GM13977 (cell line): ENCODE measurements at regions not wholly inside any gene's neighbourhood (a gene's known extent, or its start where the extent isn't known, plus 50 kb on each side); places are given as distances from the start of the nearest gene placed in this dataset.

ENCODE experiments used
- DNase-seq: peaks from one replicate; pipeline ENCODE4 v3.0.0; 2012; ENCODE audit warnings: low spot score
- in situ Hi-C: fragments of 300-500 bp; cut with MboI; formaldehyde crosslinking; loops from one replicate; pipeline ENCODE4 v1.12.0; 2022; ENCODE audit warnings: low sequenced_read_pairs, low pct_unique_long_range_greater_than_20kb, mixed read lengths, inconsistent platforms; ENCODE audit not compliant: unreplicated experiment
- TF ChIP-seq, protein P1 (sequence below): IDR thresholded peaks from 2 replicates; pipeline ENCODE4 v1.5.1; 2012; ENCODE audit warnings: mild to moderate bottlenecking, control low read depth; ENCODE audit not compliant: insufficient read depth; ENCODE audit errors: extremely low read depth, missing control alignments

DNA sequence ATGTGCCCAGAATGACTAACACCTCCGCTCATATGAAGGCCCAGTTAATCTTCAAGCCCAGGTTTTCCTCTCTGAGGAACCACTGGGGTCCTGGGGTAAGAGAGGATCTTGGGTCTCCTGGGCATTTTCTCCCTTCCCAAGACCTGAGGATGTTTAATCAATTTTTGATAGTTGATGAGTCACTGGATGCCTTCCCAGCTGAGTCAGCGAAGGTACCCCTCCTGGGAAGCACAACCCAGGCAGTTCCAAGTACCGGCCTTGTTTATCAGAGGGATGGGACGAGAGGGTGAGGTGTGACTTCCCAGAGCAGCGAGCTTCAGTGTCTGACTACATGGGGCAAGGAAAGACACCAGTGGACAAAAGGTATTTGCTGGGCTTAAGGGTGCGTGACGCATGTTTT is 119.6 kb upstream of the IL12B start:
- TF ChIP-seq, protein P1, sequence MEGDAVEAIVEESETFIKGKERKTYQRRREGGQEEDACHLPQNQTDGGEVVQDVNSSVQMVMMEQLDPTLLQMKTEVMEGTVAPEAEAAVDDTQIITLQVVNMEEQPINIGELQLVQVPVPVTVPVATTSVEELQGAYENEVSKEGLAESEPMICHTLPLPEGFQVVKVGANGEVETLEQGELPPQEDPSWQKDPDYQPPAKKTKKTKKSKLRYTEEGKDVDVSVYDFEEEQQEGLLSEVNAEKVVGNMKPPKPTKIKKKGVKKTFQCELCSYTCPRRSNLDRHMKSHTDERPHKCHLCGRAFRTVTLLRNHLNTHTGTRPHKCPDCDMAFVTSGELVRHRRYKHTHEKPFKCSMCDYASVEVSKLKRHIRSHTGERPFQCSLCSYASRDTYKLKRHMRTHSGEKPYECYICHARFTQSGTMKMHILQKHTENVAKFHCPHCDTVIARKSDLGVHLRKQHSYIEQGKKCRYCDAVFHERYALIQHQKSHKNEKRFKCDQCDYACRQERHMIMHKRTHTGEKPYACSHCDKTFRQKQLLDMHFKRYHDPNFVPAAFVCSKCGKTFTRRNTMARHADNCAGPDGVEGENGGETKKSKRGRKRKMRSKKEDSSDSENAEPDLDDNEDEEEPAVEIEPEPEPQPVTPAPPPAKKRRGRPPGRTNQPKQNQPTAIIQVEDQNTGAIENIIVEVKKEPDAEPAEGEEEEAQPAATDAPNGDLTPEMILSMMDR = no peak
- in situ Hi-C loops = loop anchor here (10.0 to 25.0 kb wide), 2 partner anchors 288 to 525 kb away; no protein-coding TSS in a partner anchor
- DNase-seq = no peak

DNA sequence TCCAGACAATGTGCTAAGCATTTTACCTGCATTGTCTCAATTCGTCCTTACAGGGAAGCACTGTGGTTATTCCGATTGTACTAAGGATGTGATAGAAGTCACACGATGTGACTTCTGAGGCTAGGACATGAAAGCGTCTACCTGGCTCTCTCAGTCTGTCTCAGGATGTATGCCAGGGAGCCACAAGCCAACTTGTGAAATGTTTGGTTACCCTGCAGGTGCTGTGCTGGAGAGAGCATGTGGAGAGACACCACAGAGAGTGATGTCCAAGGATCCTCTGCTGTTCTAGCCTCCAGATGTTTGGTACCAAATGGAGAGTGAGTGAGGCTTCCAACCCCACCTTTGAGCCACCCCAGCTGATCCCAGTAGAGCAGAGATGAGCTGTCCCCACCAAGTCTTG is 120.1 kb upstream of the IL12B start:
- TF ChIP-seq, protein P1 = no peak
- no peak for DNase-seq
- in situ Hi-C loops = no loop called here

DNA sequence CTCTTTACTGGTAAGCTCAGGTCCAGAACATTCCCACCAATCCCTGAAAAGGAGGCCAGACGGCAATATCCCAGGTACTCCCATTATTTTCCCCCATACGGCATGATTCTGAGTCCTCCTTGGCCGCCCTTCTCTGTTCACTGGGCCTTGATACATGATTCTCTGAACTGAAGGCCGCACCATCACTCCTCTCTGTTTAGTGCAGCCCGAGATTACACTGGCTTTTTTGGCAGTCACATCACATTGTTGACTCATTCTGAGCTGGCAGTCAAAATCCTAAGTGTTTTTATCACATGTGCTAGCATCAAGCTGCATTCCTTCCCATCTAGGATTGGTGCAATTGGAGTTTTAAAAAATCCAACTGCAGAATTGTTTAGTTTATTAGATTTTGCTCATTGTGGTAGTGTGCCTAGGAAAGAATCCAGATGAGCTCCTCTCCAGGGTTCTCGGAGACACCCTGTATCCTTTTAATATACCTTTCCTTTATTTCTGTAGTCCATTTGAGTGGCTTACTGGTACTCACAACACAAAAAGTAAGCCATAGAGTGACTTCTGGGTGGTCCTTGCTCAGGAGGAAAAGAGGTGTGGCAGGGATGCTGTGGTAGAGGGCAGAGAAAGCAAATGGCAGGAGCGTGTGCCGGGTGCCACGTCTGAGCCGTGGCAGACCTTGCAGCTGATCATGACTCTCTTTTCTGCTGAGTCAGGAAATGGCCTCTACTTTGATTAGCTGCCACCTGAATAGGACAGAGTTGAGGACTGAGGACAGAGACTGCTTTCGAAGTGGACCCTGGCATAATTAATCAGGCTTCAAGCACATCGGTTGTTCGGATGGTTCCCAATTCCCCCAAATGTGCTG is 121.1 kb upstream of the IL12B start:
- no peak for DNase-seq
- in situ Hi-C loops = no loop called here
- TF ChIP-seq, protein P1 = no peak

DNA sequence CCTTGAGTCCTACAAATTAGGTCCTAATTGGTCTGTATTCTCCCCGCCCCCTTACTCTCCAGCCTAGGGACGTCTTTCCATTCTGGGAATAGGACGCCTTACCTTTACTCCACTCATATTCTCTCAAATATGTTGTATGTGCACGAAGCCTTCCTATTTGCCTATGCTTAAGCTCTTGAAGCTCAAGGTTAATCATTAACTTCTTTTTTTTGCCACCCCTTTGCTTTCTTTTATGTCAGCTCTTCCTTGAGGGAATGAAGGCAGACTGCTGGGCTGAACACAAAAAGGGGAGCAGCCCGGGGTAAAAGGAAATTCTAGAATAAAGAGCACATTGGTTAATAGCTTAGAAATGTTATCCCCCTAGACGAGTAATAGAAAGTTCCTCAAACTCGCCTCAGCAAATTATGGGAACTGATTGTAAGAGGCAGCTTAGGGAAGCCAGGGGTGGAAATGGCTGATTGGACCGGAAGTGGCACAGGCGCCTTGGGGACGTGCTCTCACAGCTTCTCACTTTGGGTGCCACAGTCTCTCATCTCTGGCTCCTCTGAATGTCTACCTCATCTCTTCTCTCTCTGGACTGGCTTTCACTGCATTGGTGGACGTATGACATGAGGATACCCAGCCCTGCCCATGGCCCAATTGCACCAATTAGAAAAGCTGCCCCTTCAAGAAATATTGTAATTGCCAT is 122.3 kb upstream of the IL12B start:
- TF ChIP-seq, protein P1 = no peak
- in situ Hi-C loops = no loop called here
- no peak for DNase-seq

DNA sequence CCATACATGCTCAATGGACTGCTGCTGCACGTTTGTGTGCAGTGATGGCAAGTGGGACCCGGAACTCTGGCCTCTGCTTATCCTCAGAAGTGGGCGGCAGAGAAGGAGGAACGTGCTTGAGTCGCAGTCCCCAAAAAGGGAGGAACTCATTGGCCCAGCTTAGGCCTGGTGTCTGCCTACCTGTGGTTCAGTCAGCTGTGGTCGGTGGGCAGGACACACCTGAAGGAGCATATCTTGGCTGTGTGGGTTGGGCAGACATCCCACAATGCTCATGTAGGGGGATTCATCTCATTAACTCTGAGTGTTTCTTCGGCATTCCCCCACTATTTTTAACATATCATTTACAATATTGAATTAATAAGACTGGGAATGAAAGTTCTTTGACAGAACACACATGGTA is 122.9 kb upstream of the IL12B start:
- TF ChIP-seq, protein P1 = no peak
- DNase-seq = no peak
- in situ Hi-C loops = no loop called here

DNA sequence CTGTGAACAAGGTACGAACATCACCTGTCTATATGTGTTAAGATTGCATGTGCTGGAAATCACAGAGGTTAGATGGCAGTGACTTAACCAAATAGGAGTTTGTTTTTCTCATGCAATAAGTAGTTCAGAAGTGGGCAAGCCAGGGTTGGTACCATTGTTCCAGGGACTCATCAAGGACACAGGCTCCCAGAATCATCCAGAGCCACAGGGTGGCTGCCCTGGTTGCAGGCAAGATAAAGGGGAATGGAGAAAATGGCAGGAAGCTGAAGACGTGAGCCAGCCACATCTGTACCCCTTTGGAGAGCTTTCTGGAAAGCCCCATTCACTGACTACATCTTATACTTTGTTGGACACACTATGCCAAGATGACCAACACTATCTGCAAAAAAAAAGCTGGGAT is 126.0 kb upstream of the IL12B start:
- TF ChIP-seq, protein P1 = no peak
- in situ Hi-C loops = no loop called here
- no peak for DNase-seq
